Smooth muscle cell (in vitro differentiated cells): ENCODE measurements at regions not wholly inside any gene's neighbourhood (a gene's known extent, or its start where the extent isn't known, plus 50 kb on each side); places are given as distances from the start of the nearest gene placed in this dataset.

Source experiments
- DNase-seq: peaks from one replicate; lab custom pipeline; 2025; ENCODE audit not compliant: unreplicated experiment; lab: John Stamatoyannopoulos, UW
- H2AFZ ChIP-seq: fragments of 200-600 bp; sonication (generic); 2 replicates; pipeline ENCODE4 v1.6.0; 2016; ENCODE audit warnings: antibody characterized with exemption, low read depth, mild to moderate bottlenecking
- H3F3A ChIP-seq: fragments of 200-600 bp; sonication (generic); 2 replicates; pipeline ENCODE4 v1.6.0; 2017; ENCODE audit warnings: antibody characterized with exemption, low read depth
- H3K27ac ChIP-seq: fragments of 200-600 bp; sonication (generic); 2 replicates; pipeline ENCODE4 v1.5.1; 2016; ENCODE audit warnings: low read depth, mild to moderate bottlenecking
- H3K27me3 ChIP-seq: fragments of 200-600 bp; sonication (generic); 2 replicates; pipeline ENCODE4 v1.6.1; 2016; ENCODE audit warnings: low read depth, mild to moderate bottlenecking
- H3K36me3 ChIP-seq: fragments of 200-600 bp; sonication (generic); 2 replicates; pipeline ENCODE4 v1.5.1; 2016; ENCODE audit warnings: low read depth
- H3K4me1 ChIP-seq: fragments of 200-600 bp; sonication (generic); 2 replicates; pipeline ENCODE4 v1.5.1; 2016; ENCODE audit warnings: low read depth
- H3K4me2 ChIP-seq: fragments of 200-600 bp; sonication (generic); 2 replicates; pipeline ENCODE4 v1.6.0; 2016; ENCODE audit warnings: mild to moderate bottlenecking
- H3K4me3 ChIP-seq: fragments of 200-600 bp; sonication (generic); 2 replicates; pipeline ENCODE4 v1.5.1; 2016; ENCODE audit warnings: mild to moderate bottlenecking
- H3K79me2 ChIP-seq: fragments of 200-600 bp; sonication (generic); 2 replicates; pipeline ENCODE4 v1.6.0; 2016; ENCODE audit warnings: low read depth, mild to moderate bottlenecking
- H3K9ac ChIP-seq: fragments of 200-600 bp; sonication (generic); 2 replicates; pipeline ENCODE4 v1.6.0; 2016; ENCODE audit warnings: low read depth
- H3K9me3 ChIP-seq: fragments of 200-600 bp; sonication (generic); replicated peaks from 2 replicates; pipeline ENCODE4 v1.5.1; 2016; ENCODE audit warnings: low read depth
- H4K20me1 ChIP-seq: fragments of 200-600 bp; sonication (generic); 2 replicates; pipeline ENCODE4 v1.6.0; 2016; ENCODE audit warnings: low read depth
- WGBS: methylation state at CpG from one replicate; pipeline ENCODE4 v1.1.7; 2016; ENCODE audit warnings: low lambda C conversion rate; 5-methylcytosine and 5-hydroxymethylcytosine counted together
- TF ChIP-seq, protein P1 (sequence below): fragments of 200-600 bp; sonication (generic); IDR thresholded peaks from 2 replicates; pipeline ENCODE4 v1.5.1; 2017; ENCODE audit warnings: borderline replicate concordance, mild to moderate bottlenecking, antibody characterized with exemption; ENCODE audit not compliant: insufficient read depth, poor library complexity, severe bottlenecking

DNA sequence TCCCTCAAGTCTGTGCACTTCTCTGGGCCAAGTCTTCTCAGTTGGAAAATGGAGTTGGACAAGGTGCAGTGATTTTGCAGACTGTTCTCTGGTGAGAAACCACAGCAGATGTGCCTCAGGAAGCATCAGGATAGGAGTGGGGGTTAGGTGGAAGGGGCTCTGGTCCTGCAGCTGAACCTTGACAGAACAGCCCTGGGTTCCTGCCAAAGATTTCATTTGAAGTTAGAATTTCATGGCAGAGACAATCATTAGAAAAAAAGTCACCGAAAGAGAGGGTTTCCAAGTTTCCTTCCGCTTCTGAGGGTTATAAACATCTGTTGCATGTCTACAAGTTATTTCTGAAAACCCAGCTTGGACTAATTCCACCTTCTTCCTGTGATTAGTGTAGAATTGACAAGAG is 80.4 kb upstream of the IRX3 start:
- no peaks in the 10 kb centered on the region for H4K20me1 ChIP-seq
- no peaks in the 10 kb centered on the region for H3K36me3 ChIP-seq
- no peak overlapping the region for H3K27ac ChIP-seq
- H3K4me1 ChIP-seq = peaks cover 19% of the 10 kb centered on the region
- peaks cover 17% of the 10 kb centered on the region for H3K27me3 ChIP-seq
- H3K9me3 ChIP-seq = no peaks in the 10 kb centered on the region
- DNase-seq = no peak
- H3F3A ChIP-seq = no peaks in the 10 kb centered on the region
- WGBS = 96% methylated on average over 2 of the region's 2 CpGs
- no peaks in the 10 kb centered on the region for H3K79me2 ChIP-seq
- H3K4me3 ChIP-seq = no peak overlapping the region
- H3K4me2 ChIP-seq = no peak overlapping the region
- TF ChIP-seq, protein P1, sequence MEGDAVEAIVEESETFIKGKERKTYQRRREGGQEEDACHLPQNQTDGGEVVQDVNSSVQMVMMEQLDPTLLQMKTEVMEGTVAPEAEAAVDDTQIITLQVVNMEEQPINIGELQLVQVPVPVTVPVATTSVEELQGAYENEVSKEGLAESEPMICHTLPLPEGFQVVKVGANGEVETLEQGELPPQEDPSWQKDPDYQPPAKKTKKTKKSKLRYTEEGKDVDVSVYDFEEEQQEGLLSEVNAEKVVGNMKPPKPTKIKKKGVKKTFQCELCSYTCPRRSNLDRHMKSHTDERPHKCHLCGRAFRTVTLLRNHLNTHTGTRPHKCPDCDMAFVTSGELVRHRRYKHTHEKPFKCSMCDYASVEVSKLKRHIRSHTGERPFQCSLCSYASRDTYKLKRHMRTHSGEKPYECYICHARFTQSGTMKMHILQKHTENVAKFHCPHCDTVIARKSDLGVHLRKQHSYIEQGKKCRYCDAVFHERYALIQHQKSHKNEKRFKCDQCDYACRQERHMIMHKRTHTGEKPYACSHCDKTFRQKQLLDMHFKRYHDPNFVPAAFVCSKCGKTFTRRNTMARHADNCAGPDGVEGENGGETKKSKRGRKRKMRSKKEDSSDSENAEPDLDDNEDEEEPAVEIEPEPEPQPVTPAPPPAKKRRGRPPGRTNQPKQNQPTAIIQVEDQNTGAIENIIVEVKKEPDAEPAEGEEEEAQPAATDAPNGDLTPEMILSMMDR = no peak
- H3K9ac ChIP-seq = no peak overlapping the region
- no peak overlapping the region for H2AFZ ChIP-seq

DNA sequence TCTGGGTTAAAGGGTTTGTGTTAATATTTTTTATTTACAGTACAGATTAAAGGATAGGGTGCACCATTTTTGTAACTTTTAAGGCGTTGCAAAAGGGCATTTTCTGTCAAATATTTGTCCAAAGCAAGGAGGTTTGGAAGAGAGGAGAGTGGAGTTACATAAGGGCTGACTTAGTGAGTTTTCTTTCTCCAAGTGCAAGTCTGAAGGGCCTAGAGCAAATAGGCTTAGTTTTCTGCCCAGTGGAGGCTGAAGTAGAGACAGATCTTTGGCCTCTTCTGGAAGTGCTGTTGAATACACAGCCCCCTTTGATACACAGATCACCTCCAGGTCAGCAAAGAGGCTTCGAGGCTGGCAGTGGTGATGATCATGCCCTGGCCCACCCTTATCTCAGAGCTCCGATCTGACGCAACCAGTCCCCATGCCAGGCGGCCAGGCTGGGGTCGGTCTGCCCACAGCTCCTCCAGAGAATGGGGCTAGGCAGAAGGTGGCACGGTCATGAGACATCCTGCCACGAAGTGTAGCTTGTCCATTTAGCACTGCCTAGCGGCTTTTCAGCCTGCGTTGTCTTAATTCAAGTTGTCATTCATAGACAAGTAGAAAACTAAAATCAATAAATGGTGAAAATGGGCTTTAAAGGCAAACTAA is 79.5 kb upstream of the IRX3 start:
- H3K4me2 ChIP-seq = no peak overlapping the region
- H3K9me3 ChIP-seq = no peaks in the 10 kb centered on the region
- no peak overlapping the region for H3K4me3 ChIP-seq
- peaks cover 17% of the 10 kb centered on the region for H3K27me3 ChIP-seq
- H3K79me2 ChIP-seq = no peaks in the 10 kb centered on the region
- peaks cover 19% of the 10 kb centered on the region for H3K4me1 ChIP-seq
- no peak overlapping the region for H3K27ac ChIP-seq
- no peaks in the 10 kb centered on the region for H3K36me3 ChIP-seq
- TF ChIP-seq, protein P1 = no peak
- no peaks in the 10 kb centered on the region for H4K20me1 ChIP-seq
- no peak overlapping the region for H3K9ac ChIP-seq
- no peak for DNase-seq
- no peak overlapping the region for H2AFZ ChIP-seq
- H3F3A ChIP-seq = peaks cover 3% of the 10 kb centered on the region
- 90% methylated on average over 10 of the region's 10 CpGs for WGBS

DNA sequence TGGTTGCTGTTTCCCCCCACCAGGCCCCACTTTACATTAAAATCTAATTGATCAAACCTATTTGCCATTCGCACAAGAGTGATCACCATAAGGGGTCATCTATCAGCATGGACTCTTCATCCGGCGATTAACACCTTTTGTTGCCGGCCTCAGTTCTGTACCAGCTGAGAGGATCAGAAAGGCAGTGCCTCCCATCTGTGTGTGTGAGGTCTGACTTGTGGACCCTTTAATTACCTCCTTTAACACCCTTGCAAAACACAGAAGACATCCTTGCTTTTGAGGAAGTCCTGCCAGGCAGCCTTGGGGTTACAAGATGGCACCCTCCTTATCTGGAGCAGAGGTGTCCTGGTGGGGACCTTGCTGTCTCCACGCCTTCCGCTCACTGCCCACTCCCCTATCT is 77.2 kb upstream of the IRX3 start:
- Histone ChIP-seq H3K27ac (no peak overlapping the region), H3F3A (peaks cover 10% of the 10 kb centered on the region), H3K9ac (no peak overlapping the region), H3K4me1 (peaks cover 24% of the 10 kb centered on the region), H3K79me2 (no peaks in the 10 kb centered on the region), H2AFZ (no peak overlapping the region), H3K27me3 (peaks cover 17% of the 10 kb centered on the region), H4K20me1 (no peaks in the 10 kb centered on the region), H3K4me2 (no peak overlapping the region), H3K36me3 (no peaks in the 10 kb centered on the region), H3K4me3 (no peak overlapping the region), H3K9me3 (no peaks in the 10 kb centered on the region)
- no peak for DNase-seq
- 94% methylated on average over 6 of the region's 6 CpGs for WGBS
- TF ChIP-seq, protein P1 = no peak

GRCh38 chr16:54362591-54363206 is 76.1 kb upstream of the IRX3 start:
- H3K9me3 ChIP-seq = no peaks in the 10 kb centered on the region
- peaks cover 24% of the 10 kb centered on the region for H3K4me1 ChIP-seq
- H4K20me1 ChIP-seq = no peaks in the 10 kb centered on the region
- H2AFZ ChIP-seq = no peak overlapping the region
- no peak overlapping the region for H3K4me3 ChIP-seq
- H3K27ac ChIP-seq = no peak overlapping the region
- no peak overlapping the region for H3K4me2 ChIP-seq
- no peak overlapping the region for H3K9ac ChIP-seq
- TF ChIP-seq, protein P1 = no peak
- no peak for DNase-seq
- H3K27me3 ChIP-seq = peaks cover 17% of the 10 kb centered on the region
- WGBS = 85% methylated on average over 18 of the region's 18 CpGs
- H3F3A ChIP-seq = peaks cover 10% of the 10 kb centered on the region
- H3K36me3 ChIP-seq = no peaks in the 10 kb centered on the region
- H3K79me2 ChIP-seq = no peaks in the 10 kb centered on the region
